ENCODE measurements at regions not wholly inside any gene's neighbourhood (a gene's known extent, or its start where the extent isn't known, plus 50 kb on each side); places are given as distances from the start of the nearest gene placed in this dataset.

GRCh38 chr5:173764332-173765028 lies 123.7 kb upstream of the CPEB4 start (continued):
- TF ChIP-seq ZNF202 (tag by site-specific recombination; IDR thresholded peaks at IDR 0.05; ENCODE audit: borderline replicate concordance) (no peak), PRDM1 (tag by site-specific recombination; IDR thresholded peaks at IDR 0.05) (no peak), ZNF544 (tag by site-specific recombination; IDR thresholded peaks at IDR 0.05) (no peak), BCL11B (tag by site-specific recombination; IDR thresholded peaks at IDR 0.05; ENCODE audit: low read depth) (no peak), SALL2 (tag by site-specific recombination; IDR thresholded peaks at IDR 0.05; ENCODE audit: borderline replicate concordance) (no peak), ZNF626 (tag by site-specific recombination; IDR thresholded peaks at IDR 0.05) (no peak), ZNF580 (tag by site-specific recombination; IDR thresholded peaks at IDR 0.05) (no peak), SP3 (tag by site-specific recombination; IDR thresholded peaks at IDR 0.05) (no peak), ZNF398 (tag by site-specific recombination; IDR thresholded peaks at IDR 0.05) (no peak), BCL11A (tag by site-specific recombination; IDR thresholded peaks at IDR 0.05; ENCODE audit: low read depth) (no peak), ZNF664 (tag by site-specific recombination; IDR thresholded peaks at IDR 0.05) (no peak), ZNF248 (tag by site-specific recombination; IDR thresholded peaks at IDR 0.05) (no peak), MEIS1 (CRISPR knock-in tag; IDR thresholded peaks at IDR 0.05; ENCODE audit: borderline replicate concordance) (no peak), ZBTB44 (tag by site-specific recombination; IDR thresholded peaks at IDR 0.05) (no peak), PRDM10 (tag by site-specific recombination; IDR thresholded peaks at IDR 0.05) (peak; percentile 32; the same call in 1 of the 2 replicates), ZNF184 (tag by site-specific recombination; IDR thresholded peaks at IDR 0.05) (0 out of 2 replicates have a peak, but pooled peaks have one; percentile 56), ZNF146 (tag by site-specific recombination; IDR thresholded peaks at IDR 0.05) (no peak), PRDM6 (tag by site-specific recombination; IDR thresholded peaks at IDR 0.05) (no peak), ZNF140 (tag by site-specific recombination; IDR thresholded peaks at IDR 0.05) (no peak), ZNF341 (tag by site-specific recombination; IDR thresholded peaks at IDR 0.05; ENCODE audit: low read depth) (no peak), PRDM4 (tag by site-specific recombination; IDR thresholded peaks at IDR 0.05) (no peak), YY1 (tag by site-specific recombination; IDR thresholded peaks at IDR 0.05) (no peak; the same call in 1 of the 2 replicates), ZNF639 (tag by site-specific recombination; IDR thresholded peaks at IDR 0.05) (no peak), ZNF174 (tag by site-specific recombination; IDR thresholded peaks at IDR 0.05) (no peak), ELK4 (IDR thresholded peaks at IDR 0.05; ENCODE audit: borderline replicate concordance, low read depth, low read length) (no peak)

Data from HEK293 (cell line).